H1 (cell line): ENCODE measurements at regions not wholly inside any gene's neighbourhood (a gene's known extent, or its start where the extent isn't known, plus 50 kb on each side); places are given as distances from the start of the nearest gene placed in this dataset.

ENCODE experiments used
- CTCF ChIA-PET: fragments of 300-600 bp; sonication (Branson Sonifier 250); formaldehyde crosslinking; loops from one replicate; lab custom pipeline; 2021; ENCODE audit not compliant: partially characterized antibody; lab: Charles Lee
- POLR2A ChIA-PET: fragments of 300-600 bp; sonication (Branson Sonifier 250); formaldehyde crosslinking; loops from one replicate; lab custom pipeline; 2021; ENCODE audit warnings: inconsistent platforms; ENCODE audit not compliant: partially characterized antibody; lab: Charles Lee
- DNase-seq, 2 experiments: peaks; one replicate each; pipeline versions ENCODE4 v3.0.0 to v3.0.0-alpha.2; 2010 to 2022; ENCODE audit warnings: low spot score in 2 of 2, low read depth in 1 of 2, mixed read lengths in 1 of 2
- FAIRE-seq: peaks from 2 replicates; lab custom pipeline; 2011; peaks lifted over from hg19 to GRCh38; lab: Jason Lieb, UNC
- H2AFZ ChIP-seq: 2 replicates; pipeline ENCODE4 v1.8.1; 2012; ENCODE audit warnings: low read length, inconsistent platforms
- H2AK5ac ChIP-seq: 2 replicates; pipeline ENCODE4 v1.6.1; 2013; ENCODE audit warnings: low read depth, low read length
- H2BK120ac ChIP-seq: replicated peaks from 2 replicates; pipeline ENCODE3; 2013; ENCODE audit warnings: low read depth, low read length, inconsistent platforms
- H2BK12ac ChIP-seq: 2 replicates; pipeline ENCODE4 v1.6.1; 2013; ENCODE audit warnings: low read depth, low read length
- H2BK15ac ChIP-seq: 2 replicates; pipeline ENCODE4 v1.6.1; 2013; ENCODE audit warnings: low read length
- H2BK20ac ChIP-seq: 2 replicates; pipeline ENCODE4 v1.6.1; 2013; ENCODE audit warnings: low read length
- H2BK5ac ChIP-seq: 2 replicates; pipeline ENCODE4 v1.6.1; 2013; ENCODE audit warnings: low read depth, low read length
- H3K14ac ChIP-seq: 2 replicates; pipeline ENCODE4 v1.6.1; 2013; ENCODE audit warnings: inconsistent platforms; ENCODE audit not compliant: insufficient read length
- H3K18ac ChIP-seq: 2 replicates; pipeline ENCODE4 v1.6.1; 2013; ENCODE audit warnings: low read length; ENCODE audit errors: extremely low read depth
- H3K23ac ChIP-seq: 2 replicates; pipeline ENCODE4 v1.6.1; 2013; ENCODE audit warnings: inconsistent platforms; ENCODE audit not compliant: insufficient read length
- H3K23me2 ChIP-seq: 2 replicates; pipeline ENCODE4 v1.6.1; 2013; ENCODE audit warnings: low read depth, low read length
- H3K27ac ChIP-seq: 2 replicates; pipeline ENCODE4 v1.6.1; 2011; ENCODE audit warnings: low read depth, low read length, inconsistent platforms
- H3K27me3 ChIP-seq, 4 experiments: replicated peaks in 1 of 4; 1 replicate in 1 of 4; 2 replicates in 3 of 4; pipeline versions ENCODE4 v1.6.1 to v1.8.1; 2011 to 2013; ENCODE audit warnings: low read length in 3 of 4, mild to moderate bottlenecking in 3 of 4, inconsistent platforms in 2 of 4, mixed read lengths in 2 of 4, moderate library complexity in 1 of 4; ENCODE audit not compliant: control insufficient read depth in 3 of 4, insufficient read depth in 3 of 4; ENCODE audit errors: extremely low read depth in 1 of 4
- H3K36me3 ChIP-seq, 4 experiments: 2 replicates each; pipeline versions ENCODE4 v1.6.1 to v1.8.1; 2011 to 2013; ENCODE audit warnings: mild to moderate bottlenecking in 4 of 4, low read length in 3 of 4, moderate library complexity in 2 of 4, control low read depth in 1 of 4, inconsistent platforms in 1 of 4; ENCODE audit not compliant: insufficient read depth in 4 of 4, control insufficient read depth in 2 of 4
- H3K4ac ChIP-seq: replicated peaks from 2 replicates; pipeline ENCODE3; 2013; ENCODE audit warnings: low read length, low read depth, mixed read lengths, inconsistent platforms; ENCODE audit not compliant: insufficient read length
- H3K4me1 ChIP-seq, 4 experiments: replicated peaks in 1 of 4; 1 replicate in 1 of 4; 2 replicates in 3 of 4; pipeline versions ENCODE4 v1.6.1 to v1.8.1; 2011 to 2013; ENCODE audit warnings: low read length in 3 of 4, inconsistent platforms in 2 of 4, mixed read lengths in 1 of 4; ENCODE audit not compliant: insufficient read depth in 4 of 4, control insufficient read depth in 3 of 4
- H3K4me2 ChIP-seq, 2 experiments: 2 replicates each; pipeline versions ENCODE4 v1.6.1 to v1.8.1; 2011 to 2013; ENCODE audit warnings: low read depth in 2 of 2, low read length in 2 of 2, control low read depth in 1 of 2, inconsistent platforms in 1 of 2, mild to moderate bottlenecking in 1 of 2; ENCODE audit not compliant: insufficient read depth in 1 of 2
- H3K4me3 ChIP-seq, 4 experiments: fragments of 200-600, 300-600 bp in 1 of 4; sonication (generic), shearing (Covaris generic), sonication (Bioruptor Twin) in 1 of 4; 2 replicates each; pipeline versions ENCODE4 v1.5.1 to v1.8.1; 2011 to 2016; ENCODE audit warnings: low read length in 4 of 4, low read depth in 3 of 4, control low read depth in 2 of 4, inconsistent platforms in 2 of 4, mild to moderate bottlenecking in 2 of 4, mixed read lengths in 1 of 4, moderate library complexity in 1 of 4; ENCODE audit not compliant: insufficient read depth in 2 of 4; ENCODE audit errors: extremely low read depth in 1 of 4
- H3K56ac ChIP-seq: replicated peaks from 2 replicates; pipeline ENCODE3; 2013; ENCODE audit warnings: low read depth, mild to moderate bottlenecking, mixed read lengths, low read length, inconsistent platforms; ENCODE audit not compliant: insufficient read length
- H3K79me1 ChIP-seq: 2 replicates; pipeline ENCODE4 v1.6.1; 2013; ENCODE audit warnings: low read depth, low read length, control low read depth
- H3K79me2 ChIP-seq, 2 experiments: 2 replicates each; pipeline versions ENCODE4 v1.6.1 to v1.8.1; 2012 to 2013; ENCODE audit warnings: low read length in 2 of 2, mild to moderate bottlenecking in 2 of 2, inconsistent platforms in 1 of 2; ENCODE audit not compliant: insufficient read depth in 2 of 2, control insufficient read depth in 1 of 2
- H3K9ac ChIP-seq, 4 experiments: replicated peaks in 1 of 4; 1 replicate in 1 of 4; 2 replicates in 3 of 4; pipeline versions ENCODE4 v1.6.1 to v1.8.1; 2011 to 2013; ENCODE audit warnings: low read depth in 3 of 4, low read length in 3 of 4, control low read depth in 2 of 4, mild to moderate bottlenecking in 2 of 4, moderate library complexity in 2 of 4, inconsistent platforms in 1 of 4; ENCODE audit errors: extremely low read depth in 1 of 4
- H3K9me3 ChIP-seq, 2 experiments: 2 replicates each; pipeline versions ENCODE4 v1.6.1 to v1.8.1; 2012 to 2013; ENCODE audit warnings: mild to moderate bottlenecking in 2 of 2, moderate library complexity in 2 of 2, control low read depth in 1 of 2, inconsistent platforms in 1 of 2, low read depth in 1 of 2, low read length in 1 of 2, mixed read lengths in 1 of 2; ENCODE audit not compliant: insufficient read depth in 2 of 2
- H4K20me1 ChIP-seq, 2 experiments: replicated peaks in 1 of 2; 2 replicates each; pipeline versions ENCODE3 to v1.8.1; 2011 to 2013; ENCODE audit warnings: inconsistent platforms in 2 of 2, low read length in 2 of 2, mild to moderate bottlenecking in 1 of 2; ENCODE audit not compliant: insufficient read depth in 2 of 2, control insufficient read depth in 1 of 2
- H4K5ac ChIP-seq: 2 replicates; pipeline ENCODE4 v1.6.1; 2013; ENCODE audit warnings: low read length, low read depth, mixed read lengths, inconsistent platforms; ENCODE audit not compliant: insufficient read length
- H4K8ac ChIP-seq: 2 replicates; pipeline ENCODE4 v1.8.0; 2013; ENCODE audit warnings: mild to moderate bottlenecking, moderate library complexity, low read length, inconsistent platforms; ENCODE audit not compliant: insufficient read depth; ENCODE audit errors: extremely low read depth
- H4K91ac ChIP-seq: replicated peaks from 2 replicates; pipeline ENCODE3; 2013; ENCODE audit warnings: low read length, mixed read lengths, inconsistent platforms; ENCODE audit not compliant: insufficient read length
- CBX5 ChIP-seq: fragments of 300-800, 300-1000 bp; sonication (generic); IDR thresholded peaks from 2 replicates; pipeline ENCODE4 v1.7.1; 2016; ENCODE audit warnings: antibody characterized with exemption, low read length, low read depth
- CTCF ChIP-seq, 3 experiments: IDR thresholded peaks; 1 replicate in 2 of 3; 2 replicates in 1 of 3; pipeline versions ENCODE4 v1.5.1 to v1.6.1; 2011; ENCODE audit warnings: low read length in 3 of 3, mild to moderate bottlenecking in 3 of 3, inconsistent platforms in 2 of 3, low read depth in 1 of 3, moderate library complexity in 1 of 3; ENCODE audit not compliant: insufficient read depth in 1 of 3; ENCODE audit errors: control extremely low read depth in 1 of 3
- POLR2AphosphoS5 ChIP-seq: IDR thresholded peaks from 2 replicates; pipeline ENCODE4 v1.6.1; 2011; ENCODE audit warnings: low read depth, low read length
- RNF2 ChIP-seq: fragments of 200-900, 300-1000 bp; sonication (generic); IDR thresholded peaks from 2 replicates; pipeline ENCODE4 v1.7.1; 2016; ENCODE audit warnings: borderline replicate concordance, low read depth, mild to moderate bottlenecking, antibody characterized with exemption, low read length; ENCODE audit not compliant: poor library complexity, severe bottlenecking; ENCODE audit errors: missing control alignments
- RXRA ChIP-seq: IDR thresholded peaks from 2 replicates; pipeline ENCODE4 v1.6.1; 2011; ENCODE audit warnings: low read depth, mild to moderate bottlenecking, low read length, moderate library complexity; ENCODE audit not compliant: insufficient read depth
- WGBS, 2 experiments: shearing (Covaris generic) in 1 of 2; methylation state at CpG; one replicate each; pipeline versions ENCODE4 v1.1.6 to v1.1.7; 2013 to 2015; ENCODE audit warnings: low lambda C conversion rate in 2 of 2, mixed read lengths in 2 of 2, inconsistent platforms in 1 of 2, low coverage in 1 of 2, missing lambda C conversion rate in 1 of 2; ENCODE audit not compliant: insufficient replicate concordance in 2 of 2, insufficient coverage in 1 of 2, insufficient read length in 1 of 2; ENCODE audit errors: extremely low coverage in 1 of 2, missing lambda C conversion rate in 1 of 2; 5-methylcytosine and 5-hydroxymethylcytosine counted together

DNA sequence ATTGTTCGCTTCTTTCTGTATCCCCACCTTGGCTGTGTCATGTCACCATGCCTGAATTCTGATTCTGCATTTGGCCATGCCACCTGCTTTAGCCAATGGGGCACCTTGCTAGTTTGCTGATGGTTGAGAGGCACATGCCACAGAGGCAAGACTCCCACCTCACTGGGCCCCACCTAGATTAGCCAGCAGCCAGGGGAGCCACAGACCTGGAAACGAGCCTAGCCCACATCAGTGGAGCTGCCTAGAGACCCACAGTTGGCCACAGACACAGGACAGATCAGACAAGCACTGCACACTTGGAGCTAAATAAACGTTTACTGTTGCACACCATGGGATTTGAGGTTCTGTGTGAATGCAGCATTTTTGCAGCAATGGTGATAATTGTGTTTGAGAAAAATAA, 252.1 kb downstream of the LURAP1L start:
- no peaks in the 10 kb centered on the region for H3K79me2 ChIP-seq
- no peak overlapping the region for H3K4ac ChIP-seq
- H2BK5ac ChIP-seq = no peak overlapping the region
- ChIA-PET POLR2A (no interaction called here), CTCF (interaction anchor here (0.6 to 1.2 kb wide), 3 partner anchors 9 to 1098 kb away, joined by 3 read pairs; no protein-coding TSS in a partner anchor)
- H4K8ac ChIP-seq = no peak overlapping the region
- no peaks in the 10 kb centered on the region for H3K36me3 ChIP-seq
- H2AK5ac ChIP-seq = no peak overlapping the region
- WGBS, 2 experiments = 90% methylated on average over 3 of the region's 3 CpGs; no CpG with 5 or more reads in 1 of the 2 experiments
- H3K23me2 ChIP-seq = no peaks in the 10 kb centered on the region
- H3K4me3 ChIP-seq = no peak overlapping the region
- no peak overlapping the region for H3K4me2 ChIP-seq
- DNase-seq (no peak), FAIRE-seq (no peak)
- H2AFZ ChIP-seq = no peak overlapping the region
- no peak overlapping the region for H3K14ac ChIP-seq
- no peak overlapping the region for H3K23ac ChIP-seq
- H3K56ac ChIP-seq = no peak overlapping the region
- no peak overlapping the region for H2BK12ac ChIP-seq
- no peak overlapping the region for H3K27ac ChIP-seq
- no peak overlapping the region for H2BK20ac ChIP-seq
- no peak overlapping the region for H4K91ac ChIP-seq
- H2BK120ac ChIP-seq = no peak overlapping the region
- H4K20me1 ChIP-seq = no peaks in the 10 kb centered on the region
- H4K5ac ChIP-seq = no peak overlapping the region
- no peaks in the 10 kb centered on the region for H3K79me1 ChIP-seq
- no peaks in the 10 kb centered on the region for H3K27me3 ChIP-seq
- no peaks in the 10 kb centered on the region for H3K9me3 ChIP-seq
- no peak overlapping the region for H2BK15ac ChIP-seq
- no peak for TF ChIP-seq RNF2
- TF ChIP-seq RXRA = no peak
- TF ChIP-seq CBX5 = no peak
- TF ChIP-seq POLR2AphosphoS5 = no peak
- TF ChIP-seq CTCF (IDR thresholded peaks at IDR 0.05; ENCODE audit: control extremely low read depth in 1 of 3, insufficient read depth in 1 of 3, low read depth in 1 of 3, low read length in 3 of 3) = no peak
- no peak overlapping the region for H3K9ac ChIP-seq
- no peaks in the 10 kb centered on the region for H3K4me1 ChIP-seq
- no peak overlapping the region for H3K18ac ChIP-seq
